Gastrocnemius medialis (tissue), 4 donors: ENCODE measurements at regions not wholly inside any gene's neighbourhood (a gene's known extent, or its start where the extent isn't known, plus 50 kb on each side); places are given as distances from the start of the nearest gene placed in this dataset.

ENCODE experiments used
- CTCF ChIP-seq, 5 experiments: fragments of 450-650 bp in 3 of 5; fragments of 200-600 bp in 2 of 5; sonication (generic) in 2 of 5; IDR thresholded peaks in 4 of 5; conservative IDR thresholded peaks in 1 of 5; 1 replicate in 4 of 5; 2 replicates in 1 of 5; pipeline ENCODE4 v1.5.1; 2016 to 2019; ENCODE audit warnings: antibody characterized with exemption in 5 of 5, mild to moderate bottlenecking in 3 of 5, moderate library complexity in 3 of 5
- POLR2A ChIP-seq, 2 donors: fragments of 450-650 bp; IDR thresholded peaks; one replicate each; pipeline ENCODE4 v1.6.1; 2017; ENCODE audit warnings: antibody characterized with exemption in 2 of 2, mild to moderate bottlenecking in 2 of 2, moderate library complexity in 2 of 2

DNA sequence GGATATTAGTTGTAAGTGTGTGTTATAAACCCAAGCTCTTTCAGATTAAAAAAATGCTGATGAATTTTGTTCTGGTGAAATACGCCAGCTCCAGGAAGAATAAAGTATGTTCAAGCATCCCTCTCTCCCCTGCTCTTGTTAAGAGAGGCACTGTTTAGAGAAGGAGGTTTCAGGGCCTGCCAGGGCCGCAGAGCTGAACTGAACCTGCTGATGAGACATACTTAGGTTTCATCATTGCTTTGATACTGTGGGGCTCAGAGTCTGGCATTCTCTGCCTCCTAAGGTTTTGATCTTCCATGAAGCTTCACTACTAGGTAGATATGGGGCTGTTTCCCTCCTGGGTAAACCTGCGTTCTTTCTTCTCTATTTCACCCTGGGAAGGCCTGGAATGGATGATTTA, 175.3 kb upstream of the FAM20A start:
- no peak for TF ChIP-seq CTCF (IDR thresholded peaks at IDR 0.05 in 4 of 5, conservative IDR thresholded peaks at IDR 0.05 in 1 of 5)
- no peak for TF ChIP-seq POLR2A (IDR thresholded peaks at IDR 0.05)
